OCI-LY1 (cell line): ENCODE measurements at regions not wholly inside any gene's neighbourhood (a gene's known extent, or its start where the extent isn't known, plus 50 kb on each side); places are given as distances from the start of the nearest gene placed in this dataset.

Experiments
- H2AFZ ChIP-seq: fragments of 200-600 bp; sonication (generic), shearing (Covaris generic); 2 replicates; pipeline ENCODE4 v1.6.0; 2014; ENCODE audit warnings: antibody characterized with exemption, mild to moderate bottlenecking, low read length
- H3F3A ChIP-seq: fragments of 200-600 bp; sonication (generic), shearing (Covaris generic); 2 replicates; pipeline ENCODE4 v1.6.0; 2014; ENCODE audit warnings: mild to moderate bottlenecking, antibody characterized with exemption, low read length, moderate library complexity; ENCODE audit not compliant: insufficient read depth
- H3K27ac ChIP-seq: fragments of 200-600 bp; sonication (generic); 2 replicates; pipeline ENCODE4 v1.5.1; 2014; ENCODE audit warnings: low read length, mixed run types, mild to moderate bottlenecking, low read depth; ENCODE audit not compliant: poor library complexity, severe bottlenecking
- H3K27me3 ChIP-seq: fragments of 200-600 bp; sonication (generic); 2 replicates; pipeline ENCODE4 v1.6.0; 2014; ENCODE audit warnings: antibody characterized with exemption, mild to moderate bottlenecking, low read length, moderate library complexity; ENCODE audit not compliant: insufficient read depth
- H3K36me3 ChIP-seq: fragments of 200-600 bp; sonication (generic); 2 replicates; pipeline ENCODE4 v1.6.1; 2014; ENCODE audit warnings: mild to moderate bottlenecking, antibody characterized with exemption, low read length, moderate library complexity, mixed read lengths; ENCODE audit not compliant: insufficient read depth
- H3K4me1 ChIP-seq: fragments of 200-600 bp; sonication (generic); 2 replicates; pipeline ENCODE4 v1.5.1; 2014; ENCODE audit warnings: mild to moderate bottlenecking, low read length, moderate library complexity; ENCODE audit not compliant: insufficient read depth, severe bottlenecking
- H3K4me2 ChIP-seq: fragments of 200-600 bp; sonication (generic), shearing (Covaris generic); 2 replicates; pipeline ENCODE4 v1.6.1; 2014; ENCODE audit warnings: low read length
- H3K4me3 ChIP-seq: fragments of 200-600 bp; sonication (generic); 2 replicates; pipeline ENCODE4 v1.5.1; 2014; ENCODE audit warnings: low read length, low read depth, mild to moderate bottlenecking, mixed read lengths; ENCODE audit not compliant: poor library complexity, severe bottlenecking
- H3K79me2 ChIP-seq: fragments of 200-600 bp; shearing (Covaris generic); 2 replicates; pipeline ENCODE4 v1.6.1; 2016; ENCODE audit warnings: mixed run types, low read length, mixed read lengths; ENCODE audit not compliant: insufficient read depth
- H3K9ac ChIP-seq: fragments of 200-600 bp; sonication (generic), shearing (Covaris generic); 2 replicates; pipeline ENCODE4 v1.6.1; 2014; ENCODE audit warnings: mild to moderate bottlenecking, low read length, mixed read lengths
- H3K9me2 ChIP-seq: fragments of 200-600 bp; sonication (generic), shearing (Covaris generic); 2 replicates; pipeline ENCODE4 v1.6.1; 2014; ENCODE audit warnings: low read depth, mild to moderate bottlenecking, low read length, mixed read lengths
- H3K9me3 ChIP-seq: fragments of 200-600 bp; shearing (Covaris generic); 2 replicates; pipeline ENCODE4 v1.6.1; 2014; ENCODE audit warnings: low read length, mixed read lengths
- H4K20me1 ChIP-seq: fragments of 200-600 bp; sonication (generic), shearing (Covaris generic); 2 replicates; pipeline ENCODE4 v1.6.0; 2016; ENCODE audit warnings: mild to moderate bottlenecking, low read length; ENCODE audit not compliant: insufficient read depth
- CTCF ChIP-seq: fragments of 200-600 bp; sonication (generic), shearing (Covaris generic); IDR thresholded peaks from 2 replicates; pipeline ENCODE4 v1.5.1; 2017; ENCODE audit warnings: mild to moderate bottlenecking, antibody characterized with exemption, low read length, moderate library complexity, mixed read lengths
- EZH2 ChIP-seq: fragments of 200-600 bp; sonication (generic), shearing (Covaris generic); IDR thresholded peaks from 2 replicates; pipeline ENCODE4 v1.8.0; 2017; ENCODE audit warnings: borderline replicate concordance, mixed run types, mild to moderate bottlenecking, antibody characterized with exemption, low read length, moderate library complexity, mixed read lengths

GRCh38 chr4:163063891-163064290, 102.8 kb downstream of the NAF1 start:
- Histone ChIP-seq H3K4me2 (no peak overlapping the region), H3K79me2 (no peaks in the 10 kb centered on the region), H3K27ac (no peak overlapping the region), H3F3A (no peaks in the 10 kb centered on the region), H3K9ac (no peak overlapping the region), H3K9me3 (no peaks in the 10 kb centered on the region), H3K4me3 (no peak overlapping the region), H3K27me3 (no peaks in the 10 kb centered on the region), H2AFZ (no peak overlapping the region), H3K4me1 (no peaks in the 10 kb centered on the region), H3K9me2 (no peaks in the 10 kb centered on the region), H4K20me1 (no peaks in the 10 kb centered on the region), H3K36me3 (no peaks in the 10 kb centered on the region)
- TF ChIP-seq CTCF (no peak), EZH2 (no peak)

DNA sequence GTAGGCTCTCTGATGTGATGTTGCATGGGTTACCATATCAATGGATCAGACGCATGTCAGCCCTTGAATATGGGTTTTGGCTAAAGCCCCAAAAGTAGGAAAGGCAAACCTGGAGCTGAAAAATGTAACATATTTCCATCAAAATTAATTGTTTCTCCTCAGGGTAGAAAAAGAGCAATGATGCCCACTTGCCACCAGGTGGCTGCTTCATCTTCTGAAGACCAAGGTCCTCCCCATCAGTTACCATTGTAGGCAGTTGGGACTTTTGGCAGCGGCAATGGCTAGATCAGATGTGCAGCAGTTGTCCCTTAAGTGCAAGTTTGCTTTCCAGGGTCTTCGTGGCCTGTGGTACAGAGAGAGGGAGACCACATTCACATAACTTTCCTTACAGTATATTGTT, 118.2 kb downstream of the NAF1 start:
- H3K27me3 ChIP-seq = no peaks in the 10 kb centered on the region
- no peak overlapping the region for H3K4me2 ChIP-seq
- no peak for TF ChIP-seq EZH2
- TF ChIP-seq CTCF = peak; percentile 59
- no peaks in the 10 kb centered on the region for H3K79me2 ChIP-seq
- no peak overlapping the region for H3K4me3 ChIP-seq
- H3K27ac ChIP-seq = no peak overlapping the region
- no peaks in the 10 kb centered on the region for H3K4me1 ChIP-seq
- H3K9me2 ChIP-seq = no peaks in the 10 kb centered on the region
- H2AFZ ChIP-seq = no peak overlapping the region
- H3F3A ChIP-seq = no peaks in the 10 kb centered on the region
- no peak overlapping the region for H3K9ac ChIP-seq
- H3K36me3 ChIP-seq = no peaks in the 10 kb centered on the region
- no peaks in the 10 kb centered on the region for H3K9me3 ChIP-seq
- H4K20me1 ChIP-seq = no peaks in the 10 kb centered on the region

DNA sequence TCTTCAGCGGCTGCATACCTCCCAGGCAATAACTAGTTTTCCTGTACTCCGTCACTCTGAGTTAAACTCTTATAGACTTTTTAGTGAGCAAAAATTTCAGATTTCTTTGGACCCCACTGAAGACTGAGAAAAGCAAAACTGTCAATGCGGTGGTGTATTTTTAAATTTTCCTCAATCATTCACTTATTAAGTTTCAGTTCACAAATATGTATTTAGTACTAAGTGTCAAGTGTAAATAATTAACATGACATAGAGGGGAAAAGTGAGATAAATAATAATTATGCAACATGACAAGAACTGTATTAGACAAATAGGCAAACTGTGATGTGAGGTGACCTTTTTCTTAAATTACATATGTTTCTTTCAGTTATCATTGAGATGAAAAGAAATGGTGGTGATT, 124.4 kb downstream of the NAF1 start:
- TF ChIP-seq EZH2 (no peak), CTCF (no peak)

More for the DNA sequence above, 124.4 kb downstream of the NAF1 start:
- H3K27ac ChIP-seq = no peak overlapping the region
- 0 out of 2 replicates have a peak, but pooled peaks cover 3% of the 10 kb centered on the region for H3K9me3 ChIP-seq
- no peak overlapping the region for H3K9ac ChIP-seq
- no peaks in the 10 kb centered on the region for H3K4me1 ChIP-seq
- no peaks in the 10 kb centered on the region for H3K27me3 ChIP-seq
- no peaks in the 10 kb centered on the region for H3F3A ChIP-seq
- H4K20me1 ChIP-seq = no peaks in the 10 kb centered on the region
- no peaks in the 10 kb centered on the region for H3K36me3 ChIP-seq
- no peak overlapping the region for H2AFZ ChIP-seq
- H3K79me2 ChIP-seq = no peaks in the 10 kb centered on the region
- H3K4me3 ChIP-seq = no peak overlapping the region
- no peak overlapping the region for H3K4me2 ChIP-seq
- H3K9me2 ChIP-seq = no peaks in the 10 kb centered on the region
